ENCODE measurements at regions not wholly inside any gene's neighbourhood (a gene's known extent, or its start where the extent isn't known, plus 50 kb on each side); places are given as distances from the start of the nearest gene placed in this dataset.

GRCh38 chr14:87059060-87059839, 933.7 kb downstream of the GALC start:
- DNase-seq (ENCODE audit: low read depth) = peak; percentile 59
- H3K4me3 ChIP-seq (ENCODE audit: low read depth, low read length) = no peak overlapping the region
- TF ChIP-seq, protein P1, sequence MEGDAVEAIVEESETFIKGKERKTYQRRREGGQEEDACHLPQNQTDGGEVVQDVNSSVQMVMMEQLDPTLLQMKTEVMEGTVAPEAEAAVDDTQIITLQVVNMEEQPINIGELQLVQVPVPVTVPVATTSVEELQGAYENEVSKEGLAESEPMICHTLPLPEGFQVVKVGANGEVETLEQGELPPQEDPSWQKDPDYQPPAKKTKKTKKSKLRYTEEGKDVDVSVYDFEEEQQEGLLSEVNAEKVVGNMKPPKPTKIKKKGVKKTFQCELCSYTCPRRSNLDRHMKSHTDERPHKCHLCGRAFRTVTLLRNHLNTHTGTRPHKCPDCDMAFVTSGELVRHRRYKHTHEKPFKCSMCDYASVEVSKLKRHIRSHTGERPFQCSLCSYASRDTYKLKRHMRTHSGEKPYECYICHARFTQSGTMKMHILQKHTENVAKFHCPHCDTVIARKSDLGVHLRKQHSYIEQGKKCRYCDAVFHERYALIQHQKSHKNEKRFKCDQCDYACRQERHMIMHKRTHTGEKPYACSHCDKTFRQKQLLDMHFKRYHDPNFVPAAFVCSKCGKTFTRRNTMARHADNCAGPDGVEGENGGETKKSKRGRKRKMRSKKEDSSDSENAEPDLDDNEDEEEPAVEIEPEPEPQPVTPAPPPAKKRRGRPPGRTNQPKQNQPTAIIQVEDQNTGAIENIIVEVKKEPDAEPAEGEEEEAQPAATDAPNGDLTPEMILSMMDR (IDR thresholded peaks at IDR 0.05; ENCODE audit: insufficient read depth, low read length) = no peak

GRCh38 chr14:87055007-87055406, 938.0 kb downstream of the GALC start:
- TF ChIP-seq, protein P1 (IDR thresholded peaks at IDR 0.05; ENCODE audit: insufficient read depth, low read length) = no peak
- no peak for DNase-seq (ENCODE audit: low read depth)
- no peak overlapping the region for H3K4me3 ChIP-seq (ENCODE audit: low read depth, low read length)

GRCh38 chr14:87052646-87053225, 940.2 kb downstream of the GALC start:
- TF ChIP-seq, protein P1 (IDR thresholded peaks at IDR 0.05; ENCODE audit: insufficient read depth, low read length) = no peak
- no peak for DNase-seq (ENCODE audit: low read depth)
- no peak overlapping the region for H3K4me3 ChIP-seq (ENCODE audit: low read depth, low read length)

DNA sequence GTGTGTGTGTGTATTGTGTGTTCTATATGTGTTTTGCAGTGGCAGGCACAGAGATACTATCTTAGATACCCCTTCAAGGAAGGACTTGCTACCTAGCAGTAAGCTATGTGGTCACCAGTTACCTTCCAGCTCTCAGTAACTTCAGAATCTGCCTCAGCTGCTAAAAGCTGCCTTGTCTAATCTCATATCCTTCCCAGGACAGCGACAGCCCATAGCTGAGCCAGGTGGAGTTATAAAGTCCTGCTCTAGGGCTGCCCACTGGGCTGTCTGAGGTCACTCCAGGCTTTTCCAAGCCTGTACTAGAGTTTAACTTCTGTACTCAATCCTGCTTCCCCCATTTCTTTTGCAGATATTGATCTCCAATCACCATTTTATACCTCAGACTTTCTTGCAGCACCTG, 942.6 kb downstream of the GALC start:
- TF ChIP-seq, protein P1 (IDR thresholded peaks at IDR 0.05; ENCODE audit: insufficient read depth, low read length) = no peak
- no peak overlapping the region for H3K4me3 ChIP-seq (ENCODE audit: low read depth, low read length)
- DNase-seq (ENCODE audit: low read depth) = no peak

DNA sequence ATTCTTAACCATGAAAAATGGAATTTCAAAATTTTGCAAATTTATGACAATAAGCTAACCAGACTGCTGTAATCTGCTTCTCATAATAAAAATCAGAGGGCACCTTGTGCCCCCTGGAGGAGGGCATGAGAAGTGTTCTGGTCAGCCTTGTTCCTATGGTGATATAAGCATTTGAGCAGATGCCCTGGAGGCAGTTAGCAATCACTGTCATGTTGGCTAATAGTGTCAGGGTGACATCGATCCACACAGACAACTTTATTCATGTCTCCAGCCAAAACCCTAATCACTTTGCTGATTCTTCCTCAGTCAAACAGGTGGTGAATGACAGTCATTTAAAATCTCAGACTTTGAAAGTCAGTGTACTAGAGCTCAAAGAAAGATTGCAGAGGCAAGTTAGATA, 943.0 kb downstream of the GALC start:
- H3K4me3 ChIP-seq (ENCODE audit: low read depth, low read length) = no peak overlapping the region
- TF ChIP-seq, protein P1 (IDR thresholded peaks at IDR 0.05; ENCODE audit: insufficient read depth, low read length) = peak; percentile 73
- peak; percentile 54 for DNase-seq (ENCODE audit: low read depth)

DNA sequence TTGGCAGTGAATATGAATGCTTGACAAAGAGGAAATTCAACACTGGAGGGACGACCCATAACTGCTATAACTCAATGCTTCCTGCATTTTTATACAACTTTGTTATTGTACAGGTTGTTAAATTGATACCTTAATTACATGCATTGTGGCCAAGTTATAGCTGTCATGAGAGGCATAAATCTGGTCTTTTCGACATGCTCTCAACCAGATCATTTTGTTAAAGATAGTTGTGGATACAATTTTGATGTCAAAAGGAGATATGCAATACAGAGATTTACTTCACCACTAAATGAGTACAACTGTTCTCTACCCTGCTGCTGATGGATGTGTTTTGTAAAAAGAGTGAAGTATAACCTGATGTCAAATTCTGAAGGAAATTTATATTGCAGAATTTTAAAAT, 946.0 kb downstream of the GALC start:
- TF ChIP-seq, protein P1 (IDR thresholded peaks at IDR 0.05; ENCODE audit: insufficient read depth, low read length) = no peak
- no peak overlapping the region for H3K4me3 ChIP-seq (ENCODE audit: low read depth, low read length)
- no peak for DNase-seq (ENCODE audit: low read depth)
